ENCODE measurements at regions not wholly inside any gene's neighbourhood (a gene's known extent, or its start where the extent isn't known, plus 50 kb on each side); places are given as distances from the start of the nearest gene placed in this dataset.

- TF ChIP-seq CTCF (IDR thresholded peaks at IDR 0.05; ENCODE audit: insufficient read depth, low read length) (no peak), REST (IDR thresholded peaks at IDR 0.05; ENCODE audit: insufficient replicate concordance, low read depth) (no peak)
- H3K27ac ChIP-seq (replicated peaks): no peak overlapping the region
- DNase-seq (ENCODE audit: low read depth in 1 of 2, low spot score in 1 of 2): no peak
These were observed 192.2 kb upstream of the THRB start for GRCh38 chr3:24686808-24687207.

GRCh38 chr3:24687671-24688070 is 193.0 kb upstream of the THRB start:
- no peak overlapping the region for H3K27ac ChIP-seq (replicated peaks)
- H3K4me3 ChIP-seq (replicated peaks; ENCODE audit: insufficient read depth, low read length): no peak overlapping the region
- no peak for DNase-seq (ENCODE audit: low read depth in 1 of 2, low spot score in 1 of 2)
- no peaks in the 10 kb centered on the region for H3K27me3 ChIP-seq (ENCODE audit: insufficient read depth, poor library complexity, severe bottlenecking)
- TF ChIP-seq REST (IDR thresholded peaks at IDR 0.05; ENCODE audit: insufficient replicate concordance, low read depth) (no peak), SPI1 (IDR thresholded peaks at IDR 0.05; ENCODE audit: borderline replicate concordance, low read depth) (no peak), POLR2AphosphoS5 (IDR thresholded peaks at IDR 0.05; ENCODE audit: low read depth) (no peak), GABPA (IDR thresholded peaks at IDR 0.05; ENCODE audit: low read depth) (no peak), CTCF (IDR thresholded peaks at IDR 0.05; ENCODE audit: insufficient read depth, low read length) (no peak)

More at GRCh38 chr3:24686808-24687207, 192.2 kb upstream of the THRB start:
- Histone ChIP-seq H3K27me3 (ENCODE audit: insufficient read depth, poor library complexity, severe bottlenecking) (no peaks in the 10 kb centered on the region), H3K4me3 (replicated peaks; ENCODE audit: insufficient read depth, low read length) (no peak overlapping the region)

GRCh38 chr3:24688446-24689148 is 193.9 kb upstream of the THRB start:
- H3K27me3 ChIP-seq (ENCODE audit: insufficient read depth, poor library complexity, severe bottlenecking): no peaks in the 10 kb centered on the region
- TF ChIP-seq GABPA (IDR thresholded peaks at IDR 0.05; ENCODE audit: low read depth) (no peak), CTCF (IDR thresholded peaks at IDR 0.05; ENCODE audit: insufficient read depth, low read length) (no peak), POLR2AphosphoS5 (IDR thresholded peaks at IDR 0.05; ENCODE audit: low read depth) (no peak), REST (IDR thresholded peaks at IDR 0.05; ENCODE audit: insufficient replicate concordance, low read depth) (no peak), SPI1 (IDR thresholded peaks at IDR 0.05; ENCODE audit: borderline replicate concordance, low read depth) (no peak)
- H3K27ac ChIP-seq (replicated peaks): no peak overlapping the region
- no peak overlapping the region for H3K4me3 ChIP-seq (replicated peaks; ENCODE audit: insufficient read depth, low read length)
- no peak for DNase-seq (ENCODE audit: low read depth in 1 of 2, low spot score in 1 of 2)
